Stimulated activated naive B cell treated with anti-CD40 and anti-IgM and Interleukin-4, amounts not matched to agents 10 μg/mL and 1 μg/mL and 100 μg/mL, for 72 hours (primary cell): ENCODE measurements at regions not wholly inside any gene's neighbourhood (a gene's known extent, or its start where the extent isn't known, plus 50 kb on each side); places are given as distances from the start of the nearest gene placed in this dataset.
"Not testable (repeated sequence)": the region's sequence is repeated elsewhere in the genome, so short reads cannot be mapped to it uniquely, and the experiment has no call there.

ENCODE experiments used
- ATAC-seq, 2 donors: fragments of 150-1000 bp; cut with Tn5 transposase; replicated peaks; 2 replicates each; pipeline ENCODE4 v1.10.0; 2021; ENCODE audit warnings: moderate library complexity in 1 of 2
- DNase-seq: peaks from one replicate; pipeline ENCODE4 v3.0.0; 2021
- H3K27ac Mint-ChIP-seq: one replicate; pipeline ENCODE4 v1.8.0; 2022; ENCODE audit warnings: mild to moderate bottlenecking, mixed read lengths
- H3K27me3 Mint-ChIP-seq, 2 donors: one replicate each; pipeline ENCODE4 v1.8.0; 2022; ENCODE audit warnings: mixed read lengths in 2 of 2
- H3K36me3 Mint-ChIP-seq, 2 donors: one replicate each; pipeline ENCODE4 v1.8.0; 2022; ENCODE audit warnings: mixed read lengths in 2 of 2, mild to moderate bottlenecking in 1 of 2
- H3K4me1 Mint-ChIP-seq, 2 donors: one replicate each; pipeline ENCODE4 v1.8.0; 2022; ENCODE audit warnings: mixed read lengths in 2 of 2, mild to moderate bottlenecking in 1 of 2
- H3K4me3 Mint-ChIP-seq, 2 donors: one replicate each; pipeline ENCODE4 v1.8.0; 2022; ENCODE audit warnings: mild to moderate bottlenecking in 2 of 2, mixed read lengths in 2 of 2, moderate library complexity in 1 of 2
- H3K9me3 Mint-ChIP-seq, 2 donors: one replicate each; pipeline ENCODE4 v1.8.0; 2022; ENCODE audit warnings: mixed read lengths in 2 of 2, mild to moderate bottlenecking in 1 of 2

DNA sequence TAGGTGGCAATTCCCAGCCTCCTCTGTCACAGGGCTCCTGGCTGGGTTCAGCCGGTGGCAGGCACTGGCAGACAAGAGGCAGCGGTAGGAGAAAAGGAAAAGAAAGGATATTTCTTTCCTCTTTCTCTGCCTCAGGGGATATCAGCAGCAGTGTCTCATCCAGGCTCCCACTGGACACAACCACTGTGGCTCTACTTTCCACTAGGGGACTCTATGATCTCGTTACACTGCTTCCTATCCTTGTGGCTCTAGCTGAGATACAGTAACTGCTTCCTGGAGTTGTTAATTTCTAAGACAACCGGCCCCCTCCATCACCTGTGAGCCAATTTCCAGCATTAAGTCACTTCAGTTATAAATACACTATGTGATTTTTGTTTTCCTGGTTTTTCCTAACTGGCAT lies 102.0 kb upstream of the LRFN2 start:
- Mint-ChIP-seq H3K36me3 (peaks cover 0 to 3% of the 10 kb centered on the region in 2 donors), H3K4me1 (no peaks in the 10 kb centered on the region), H3K27me3 (peaks cover 6 to 13% of the 10 kb centered on the region in 2 donors), H3K9me3 (peaks cover 3 to 5% of the 10 kb centered on the region in 2 donors), H3K27ac (no peak overlapping the region), H3K4me3 (no peak overlapping the region)
- DNase-seq (no peak), ATAC-seq (no peak)

DNA sequence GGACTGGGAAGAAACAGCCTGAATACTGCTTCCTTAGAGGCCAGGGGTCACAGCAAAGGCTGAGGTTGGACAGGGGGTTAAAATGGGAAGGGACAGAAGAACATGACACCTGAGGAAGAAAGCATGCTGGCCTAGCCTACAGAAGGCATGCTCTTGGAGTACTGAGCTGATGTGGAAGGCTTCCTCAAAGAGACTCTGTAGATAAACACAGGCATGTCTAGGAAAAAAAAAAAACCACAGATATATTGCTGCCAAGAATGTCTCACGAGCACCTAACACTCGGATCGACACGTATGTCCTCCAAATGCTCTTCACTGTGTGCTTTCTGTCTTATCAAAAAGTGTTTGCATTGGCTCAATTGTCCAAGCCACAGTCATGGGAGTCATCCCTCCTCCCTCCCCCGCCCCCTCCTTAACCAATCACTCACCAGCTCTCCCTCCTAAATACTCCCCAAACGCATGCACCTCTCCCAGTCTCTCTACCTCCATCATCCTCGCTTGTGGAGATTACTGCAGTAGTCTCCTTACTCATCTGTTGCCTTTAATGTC lies 101.1 kb upstream of the LRFN2 start:
- no peak for ATAC-seq
- Mint-ChIP-seq H3K4me3 (no peak overlapping the region), H3K27me3 (peaks cover 6 to 13% of the 10 kb centered on the region in 2 donors), H3K9me3 (peaks cover 3 to 5% of the 10 kb centered on the region in 2 donors), H3K36me3 (peaks cover 0 to 3% of the 10 kb centered on the region in 2 donors), H3K4me1 (no peaks in the 10 kb centered on the region), H3K27ac (no peak overlapping the region)
- DNase-seq, result no peak

DNA sequence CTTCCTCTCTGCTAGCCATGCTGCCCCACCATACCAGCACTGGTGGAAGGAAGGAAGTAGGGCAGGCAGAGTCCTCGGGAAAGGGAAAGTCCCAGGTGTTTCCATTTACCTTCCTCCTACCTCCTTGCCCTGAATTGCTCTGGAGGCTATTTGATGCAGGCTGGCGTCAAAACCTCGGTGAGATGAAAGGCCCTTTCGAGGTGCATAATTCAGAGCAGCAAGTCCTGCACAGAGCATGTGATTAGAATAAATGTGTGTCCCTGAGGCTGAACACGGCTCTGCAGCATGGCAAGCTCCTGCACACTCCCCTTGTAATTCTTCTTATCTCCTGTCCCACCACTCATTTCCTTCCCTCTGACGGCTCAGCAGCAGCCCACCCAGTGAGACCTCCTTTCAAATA lies 98.7 kb upstream of the LRFN2 start:
- H3K27me3 Mint-ChIP-seq, result peaks cover 6 to 13% of the 10 kb centered on the region in 2 donors
- DNase-seq, result no peak
- H3K4me1 Mint-ChIP-seq, result no peaks in the 10 kb centered on the region
- no peak for ATAC-seq
- no peak overlapping the region for H3K4me3 Mint-ChIP-seq
- no peak overlapping the region for H3K27ac Mint-ChIP-seq
- peaks cover 0 to 3% of the 10 kb centered on the region in 2 donors for H3K36me3 Mint-ChIP-seq
- peaks cover 3 to 5% of the 10 kb centered on the region in 2 donors for H3K9me3 Mint-ChIP-seq

DNA sequence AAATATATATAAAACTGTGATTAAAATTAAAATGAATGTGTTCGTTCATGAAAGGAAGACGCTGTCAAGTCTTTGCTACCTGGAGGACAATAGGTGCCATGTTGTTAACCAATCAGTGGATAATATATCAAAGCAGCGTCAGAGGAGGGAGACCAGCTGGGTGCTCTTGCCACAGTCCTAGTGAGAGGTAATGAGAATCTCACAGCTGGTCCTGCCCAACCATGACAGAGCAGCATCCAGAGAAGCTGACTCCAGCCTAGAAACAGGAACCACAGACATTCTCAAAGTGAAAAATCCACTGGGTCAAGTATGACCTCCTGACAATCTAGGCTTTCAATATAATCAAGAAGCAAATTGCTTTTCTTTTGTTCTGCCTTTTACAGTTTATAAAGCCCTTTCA lies 94.5 kb upstream of the LRFN2 start:
- H3K27me3 Mint-ChIP-seq, result peaks cover 5 to 6% of the 10 kb centered on the region in 2 donors
- H3K9me3 Mint-ChIP-seq, result peaks cover 7 to 9% of the 10 kb centered on the region in 2 donors
- H3K36me3 Mint-ChIP-seq, result peaks cover 2 to 5% of the 10 kb centered on the region in 2 donors
- ATAC-seq, result peak; percentile 52 to 63
- no peak overlapping the region for H3K27ac Mint-ChIP-seq
- no peak for DNase-seq
- H3K4me1 Mint-ChIP-seq, result no peaks in the 10 kb centered on the region
- H3K4me3 Mint-ChIP-seq, result no peak overlapping the region

DNA sequence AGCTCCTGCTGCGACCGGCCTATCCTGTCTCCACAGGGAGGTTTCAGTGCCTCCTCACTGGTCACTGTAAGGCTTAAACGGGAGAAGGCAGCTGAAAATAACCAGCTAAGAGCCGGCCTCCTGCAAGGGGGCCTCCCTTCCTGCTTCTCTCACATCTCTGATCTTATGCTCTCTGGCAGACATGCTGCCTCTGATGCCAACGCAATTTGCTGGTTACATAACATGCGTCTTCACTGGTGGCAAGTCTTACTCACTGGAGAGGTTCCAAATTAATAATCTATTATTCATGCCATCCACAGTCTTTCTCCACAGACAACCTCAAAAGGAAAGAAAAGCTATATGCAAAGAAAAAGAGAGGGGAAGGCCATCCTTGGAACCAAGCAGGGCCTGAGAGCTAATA lies 91.8 kb upstream of the LRFN2 start:
- Mint-ChIP-seq H3K4me3 (no peak overlapping the region), H3K36me3 (peaks cover 2 to 3% of the 10 kb centered on the region in 2 donors)
- ATAC-seq, result no peak

DNA sequence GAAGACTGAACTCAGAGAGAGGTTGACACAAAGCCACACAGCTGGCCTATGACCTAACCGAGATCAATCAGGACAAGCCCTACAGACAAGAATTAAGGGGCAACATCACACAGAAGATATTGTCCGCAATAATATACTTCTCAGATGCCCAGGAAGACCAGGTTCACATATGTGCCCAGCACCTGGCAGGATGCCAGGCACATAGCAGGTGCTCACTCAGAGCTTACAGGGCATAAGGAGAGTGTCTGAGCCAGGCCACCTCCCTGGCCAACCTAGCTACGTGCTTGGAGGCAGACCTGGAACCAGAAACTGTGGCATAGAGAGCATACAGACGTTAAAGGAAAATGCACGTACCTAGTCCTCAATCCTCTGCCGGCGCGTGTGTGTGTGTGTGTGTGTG lies 87.0 kb upstream of the LRFN2 start:
- DNase-seq (no peak), ATAC-seq (no peak)
- Mint-ChIP-seq H3K9me3 (peaks cover 4 to 5% of the 10 kb centered on the region in 2 donors), H3K4me3 (no peak overlapping the region), H3K36me3 (peaks cover 2 to 3% of the 10 kb centered on the region in 2 donors), H3K27me3 (peaks cover 0 to 6% of the 10 kb centered on the region in 2 donors), H3K27ac (no peak overlapping the region), H3K4me1 (no peaks in the 10 kb centered on the region)

More for the DNA sequence above, 91.8 kb upstream of the LRFN2 start:
- no peak for DNase-seq
- Mint-ChIP-seq H3K27ac (no peak overlapping the region), H3K4me1 (no peaks in the 10 kb centered on the region), H3K27me3 (peaks cover 5 to 6% of the 10 kb centered on the region in 2 donors), H3K9me3 (peaks cover 4 to 5% of the 10 kb centered on the region in 2 donors)

DNA sequence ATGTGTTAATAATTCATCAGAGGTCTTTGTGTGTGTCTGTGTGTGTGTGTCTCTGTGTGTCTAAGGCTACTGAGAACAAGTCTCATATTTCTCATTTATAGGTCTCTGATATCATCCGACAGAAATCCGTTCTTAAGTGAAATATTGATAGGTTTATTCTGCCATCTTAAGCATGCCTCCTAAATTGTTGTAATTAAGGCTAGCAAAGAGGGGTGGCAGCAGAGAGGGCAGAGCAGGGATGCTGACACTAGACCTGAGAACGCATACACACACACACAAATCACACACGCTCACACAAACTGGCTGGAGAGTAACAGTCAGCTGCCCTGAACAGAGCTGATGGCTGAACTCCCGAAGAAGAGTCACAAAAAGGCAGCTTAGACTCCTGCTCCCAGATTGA lies 84.9 kb upstream of the LRFN2 start:
- Mint-ChIP-seq H3K27ac (no peak overlapping the region), H3K9me3 (peaks cover 0 to 3% of the 10 kb centered on the region in 2 donors), H3K27me3 (no peaks in the 10 kb centered on the region), H3K4me3 (no peak overlapping the region), H3K36me3 (no peaks in the 10 kb centered on the region), H3K4me1 (no peaks in the 10 kb centered on the region)
- DNase-seq, result no peak
- no peak for ATAC-seq

DNA sequence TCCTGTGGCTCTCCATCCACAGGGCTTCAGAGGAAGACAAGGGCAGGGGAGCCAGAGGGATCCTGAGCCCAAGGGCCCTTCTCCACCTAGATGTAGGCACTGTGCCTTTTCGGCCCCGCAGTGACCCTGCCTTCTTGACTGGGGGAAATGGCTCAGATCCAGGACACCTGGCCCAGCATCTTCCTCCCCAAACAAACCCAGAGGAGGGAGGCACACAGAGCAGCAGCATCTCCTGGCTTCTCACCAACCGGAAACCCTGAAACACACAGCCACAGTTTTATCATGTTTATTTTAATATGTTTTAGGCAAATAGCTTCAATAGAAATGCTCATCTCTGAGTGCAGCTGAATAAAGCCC lies 84.5 kb upstream of the LRFN2 start:
- ATAC-seq, result no peak
- Mint-ChIP-seq H3K36me3 (no peaks in the 10 kb centered on the region), H3K9me3 (peaks cover 0 to 4% of the 10 kb centered on the region in 2 donors), H3K4me1 (no peaks in the 10 kb centered on the region), H3K27ac (no peak overlapping the region), H3K4me3 (no peak overlapping the region), H3K27me3 (no peaks in the 10 kb centered on the region)
- DNase-seq, result no peak

DNA sequence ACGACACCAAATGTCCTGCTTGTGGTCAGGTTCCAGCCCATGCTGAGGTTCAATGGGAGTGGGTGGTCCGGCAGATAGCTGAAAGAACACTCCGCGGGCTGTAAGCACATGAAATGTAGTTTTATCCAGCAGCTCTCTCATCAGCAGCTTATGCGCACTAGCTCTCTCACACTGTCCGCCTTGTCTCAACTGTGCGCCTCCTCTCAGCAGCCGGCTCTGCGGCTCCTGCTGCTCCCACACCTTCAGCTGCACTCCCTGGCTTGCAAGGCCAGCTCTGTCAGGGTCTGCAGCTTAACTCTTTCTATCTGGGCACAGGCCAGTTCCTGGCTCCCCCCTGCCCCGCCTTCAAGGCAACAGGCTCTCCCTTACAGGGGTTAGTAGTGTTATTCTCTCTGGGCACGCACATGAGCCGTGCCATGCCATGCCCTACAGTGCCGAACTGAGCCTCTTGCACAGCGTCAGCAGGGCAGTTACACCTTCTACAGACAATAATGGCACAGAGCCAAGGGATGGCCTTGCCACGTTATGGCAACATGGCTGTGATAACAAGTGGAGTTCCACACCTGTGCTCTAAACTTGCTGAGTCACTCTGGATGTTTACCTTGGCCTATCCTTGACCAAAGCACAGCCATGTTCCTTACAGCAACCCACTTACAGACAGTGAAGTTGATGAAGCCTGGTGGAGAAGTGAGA lies 84.0 kb upstream of the LRFN2 start:
- ATAC-seq, result no peak
- Mint-ChIP-seq H3K27ac (no peak overlapping the region), H3K27me3 (no peaks in the 10 kb centered on the region), H3K4me3 (no peak overlapping the region), H3K36me3 (no peaks in the 10 kb centered on the region), H3K4me1 (no peaks in the 10 kb centered on the region), H3K9me3 (peaks cover 0 to 9% of the 10 kb centered on the region in 2 donors)
- no peak for DNase-seq

DNA sequence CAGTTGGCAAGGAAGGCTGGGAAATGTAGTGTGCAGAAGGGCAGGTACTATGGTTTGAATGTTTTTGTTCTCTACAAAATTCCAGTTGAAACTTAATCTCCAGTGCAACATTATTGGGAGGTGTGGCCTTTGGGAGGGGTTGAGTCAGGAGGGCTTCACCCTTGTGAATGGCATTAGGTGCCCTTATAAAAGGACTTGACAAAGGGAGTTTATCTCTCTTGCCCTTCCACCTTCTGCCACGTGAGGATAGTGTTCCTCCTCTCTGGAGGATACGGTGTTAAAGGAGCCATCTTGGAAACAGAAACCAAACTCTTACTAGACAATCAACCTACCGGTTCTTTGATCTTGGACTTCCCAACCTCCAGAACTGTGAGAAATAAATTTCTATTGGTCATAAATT lies 82.2 kb upstream of the LRFN2 start:
- ATAC-seq, result no peak
- H3K4me3 Mint-ChIP-seq, result no peak overlapping the region

DNA sequence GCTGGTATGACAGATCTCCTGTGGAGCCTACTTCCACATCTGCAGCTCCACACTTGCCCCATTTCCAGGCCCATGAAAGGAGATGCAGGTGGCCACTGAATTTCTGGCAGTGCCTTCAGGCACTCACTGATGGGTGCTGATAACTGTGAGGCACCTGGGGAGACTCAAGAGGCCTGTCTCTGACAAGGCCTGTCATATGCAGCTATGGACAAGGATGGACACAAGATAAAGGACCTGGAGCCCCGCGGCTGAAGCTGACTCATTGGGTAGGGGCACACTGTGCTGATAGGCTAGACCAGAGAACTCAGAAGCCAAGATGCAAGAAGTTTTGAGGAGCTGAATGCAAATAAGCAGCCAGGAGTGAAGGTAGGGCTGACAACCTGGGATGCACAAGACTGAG lies 81.0 kb upstream of the LRFN2 start:
- Mint-ChIP-seq H3K36me3 (peaks cover 0 to 5% of the 10 kb centered on the region in 2 donors), H3K4me3 (no peak overlapping the region), H3K27me3 (no peaks in the 10 kb centered on the region), H3K4me1 (no peaks in the 10 kb centered on the region), H3K27ac (no peak overlapping the region), H3K9me3 (peaks cover 13 to 27% of the 10 kb centered on the region in 2 donors)
- DNase-seq (no peak), ATAC-seq (no peak)

More for the DNA sequence above, 82.2 kb upstream of the LRFN2 start:
- Mint-ChIP-seq H3K27ac (no peak overlapping the region), H3K36me3 (peaks cover 0 to 4% of the 10 kb centered on the region in 2 donors), H3K9me3 (peaks cover 9 to 17% of the 10 kb centered on the region in 2 donors), H3K27me3 (no peaks in the 10 kb centered on the region), H3K4me1 (no peaks in the 10 kb centered on the region)
- DNase-seq, result no peak

DNA sequence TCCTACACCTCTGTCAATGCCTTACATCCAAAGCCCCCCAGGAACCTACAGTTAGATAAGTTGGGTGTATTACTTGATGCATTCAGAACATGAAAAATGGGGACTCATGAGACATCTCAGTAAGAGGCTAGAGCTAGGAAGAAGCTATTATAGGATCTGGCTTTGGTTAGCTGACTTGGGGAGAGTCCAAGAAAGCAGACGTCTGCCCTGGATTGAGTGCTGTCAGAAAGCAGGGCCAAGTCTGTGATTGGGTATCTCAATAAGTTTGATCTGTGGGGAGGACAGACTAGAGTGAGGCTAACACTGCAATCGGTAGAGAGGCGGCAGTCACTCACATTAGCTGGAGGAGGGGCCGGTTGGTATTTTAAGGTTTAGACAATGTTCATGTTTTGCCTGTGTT lies 79.4 kb upstream of the LRFN2 start:
- DNase-seq (no peak), ATAC-seq (no peak)
- H3K9me3 Mint-ChIP-seq, result peaks cover 13 to 29% of the 10 kb centered on the region in 2 donors
- no peak overlapping the region for H3K27ac Mint-ChIP-seq
- peaks cover 0 to 6% of the 10 kb centered on the region in 2 donors for H3K36me3 Mint-ChIP-seq
- no peaks in the 10 kb centered on the region for H3K4me1 Mint-ChIP-seq
- no peak overlapping the region for H3K4me3 Mint-ChIP-seq
- H3K27me3 Mint-ChIP-seq, result no peaks in the 10 kb centered on the region

DNA sequence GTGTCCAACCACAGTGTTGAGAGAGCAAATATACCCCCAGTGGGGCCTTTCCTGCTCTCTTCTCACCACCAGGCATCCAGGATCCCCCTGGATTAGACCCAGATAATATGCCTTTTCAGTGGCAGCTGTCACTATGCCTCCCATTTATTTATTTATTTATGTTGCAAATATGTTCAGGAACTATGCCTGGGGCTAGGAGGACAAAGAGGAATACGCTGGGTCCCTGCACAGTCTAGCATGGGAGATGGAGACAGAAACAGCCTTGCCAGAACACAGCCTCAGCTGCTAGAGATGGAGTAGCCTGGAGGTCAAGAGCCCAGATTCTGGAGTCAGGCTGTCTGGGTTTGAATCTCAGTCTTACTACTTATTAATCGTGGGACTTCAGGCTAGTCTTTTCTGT lies 74.6 kb upstream of the LRFN2 start:
- Mint-ChIP-seq H3K27ac (no peak overlapping the region), H3K9me3 (peaks cover 13 to 25% of the 10 kb centered on the region in 2 donors), H3K36me3 (peaks cover 0 to 6% of the 10 kb centered on the region in 2 donors), H3K4me3 (no peak overlapping the region), H3K27me3 (no peaks in the 10 kb centered on the region), H3K4me1 (no peaks in the 10 kb centered on the region)
- no peak for ATAC-seq
- no peak for DNase-seq

DNA sequence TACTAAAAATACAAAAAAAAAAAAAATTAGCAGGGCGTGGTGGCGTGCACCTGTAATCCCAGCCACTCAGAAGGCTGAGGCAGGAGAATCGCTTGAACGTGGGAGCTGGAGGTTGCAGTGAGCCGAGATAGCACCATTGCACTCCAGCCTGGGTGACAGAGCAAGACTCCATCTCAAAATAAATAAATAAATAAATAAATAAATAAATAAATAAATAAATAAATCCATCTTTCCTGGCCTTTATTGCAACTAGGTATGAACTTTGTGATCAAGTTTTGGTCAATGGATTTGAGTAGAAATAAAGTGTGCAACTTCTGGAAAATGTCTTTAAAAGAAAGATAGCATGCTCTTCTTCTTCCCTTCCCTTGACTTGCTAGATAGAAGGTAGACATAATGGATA lies 69.6 kb upstream of the LRFN2 start:
- H3K36me3 Mint-ChIP-seq, H3K27me3 Mint-ChIP-seq, H3K27ac Mint-ChIP-seq, ATAC-seq, H3K9me3 Mint-ChIP-seq, DNase-seq, H3K4me1 Mint-ChIP-seq, H3K4me3 Mint-ChIP-seq: not testable (repeated sequence)

DNA sequence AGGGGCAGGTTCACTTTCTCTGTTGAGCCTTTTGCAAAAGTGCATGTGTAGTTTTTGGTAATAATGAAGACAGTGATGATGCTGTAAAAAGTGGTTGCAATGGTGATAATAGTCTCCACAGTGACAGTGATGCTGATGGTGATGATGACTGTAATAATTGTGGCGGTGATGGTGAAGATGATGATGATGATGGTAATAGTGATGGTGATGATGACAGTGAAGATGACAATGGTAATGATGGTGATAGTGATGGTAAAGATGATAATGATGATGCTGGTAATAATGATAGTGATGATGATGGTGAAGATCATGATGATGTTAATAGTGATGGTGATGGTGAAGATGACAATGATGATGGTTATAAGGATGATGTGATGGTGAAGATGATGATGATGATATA lies 67.7 kb upstream of the LRFN2 start:
- Mint-ChIP-seq H3K9me3 (no peaks in the 10 kb centered on the region), H3K27ac (no peak overlapping the region), H3K4me1 (no peaks in the 10 kb centered on the region), H3K27me3 (no peaks in the 10 kb centered on the region), H3K4me3 (no peak overlapping the region), H3K36me3 (no peaks in the 10 kb centered on the region)
- DNase-seq, result no peak
- no peak for ATAC-seq
